ENCODE measurements at regions not wholly inside any gene's neighbourhood (a gene's known extent, or its start where the extent isn't known, plus 50 kb on each side); places are given as distances from the start of the nearest gene placed in this dataset.

GRCh38 chr4:14347526-14347925 is 654.8 kb upstream of the CPEB2 start:
- H3K4me3 ChIP-seq (ENCODE audit: low read depth in 2 of 2, low read length in 1 of 2): no peak overlapping the region
- H2AFZ ChIP-seq (ENCODE audit: low read depth): no peak overlapping the region
- no peak overlapping the region for H3K4me2 ChIP-seq
- H3K79me2 ChIP-seq (ENCODE audit: insufficient read depth): no peaks in the 10 kb centered on the region
- H3K27ac ChIP-seq (ENCODE audit: low read depth in 2 of 2, low read length in 1 of 2): no peak overlapping the region
- no peaks in the 10 kb centered on the region for H3K9me2 ChIP-seq
- DNase-seq: no peak
- H3K4me1 ChIP-seq (ENCODE audit: control insufficient read depth in 1 of 2, insufficient read depth in 2 of 2, low read depth in 1 of 2, low read length in 1 of 2): peaks cover 0 to 7% of the 10 kb centered on the region in 2 experiments; a peak in 1 of 4 replicates
- ChIA-PET CTCF (interaction anchor here (0.8 kb wide), 1 partner anchor 84 kb away, joined by 3 read pairs; no protein-coding TSS in a partner anchor), POLR2A (no interaction called here)
- no peaks in the 10 kb centered on the region for H3K36me3 ChIP-seq (replicated peaks in 1 of 2; ENCODE audit: control insufficient read depth in 1 of 2, insufficient read depth in 2 of 2, low read length in 1 of 2)
- no peaks in the 10 kb centered on the region; the same call in 1 of the 2 replicates for H3K27me3 ChIP-seq (ENCODE audit: insufficient read depth)
- no peaks in the 10 kb centered on the region for H3F3A ChIP-seq (replicated peaks; ENCODE audit: insufficient read depth)
- H3K9me3 ChIP-seq: no peaks in the 10 kb centered on the region
- TF ChIP-seq EP300 (IDR thresholded peaks at IDR 0.05; ENCODE audit: borderline replicate concordance in 1 of 2, low read depth in 1 of 2, low read length in 1 of 2) (no peak), SIN3A (IDR thresholded peaks at IDR 0.05; ENCODE audit: borderline replicate concordance, low read depth, low read length) (no peak), CHD2 (IDR thresholded peaks at IDR 0.05; ENCODE audit: low read length, partially characterized antibody) (no peak), FOXM1 (IDR thresholded peaks at IDR 0.05; ENCODE audit: low read depth) (no peak), MEF2A (IDR thresholded peaks at IDR 0.05; ENCODE audit: borderline replicate concordance, low read depth) (no peak), NFIC (IDR thresholded peaks at IDR 0.05; ENCODE audit: borderline replicate concordance) (no peak), GATA2 (CRISPR knock-in tag; IDR thresholded peaks at IDR 0.05) (no peak), FOXJ3 (CRISPR knock-in tag; IDR thresholded peaks at IDR 0.05) (no peak), ZBTB33 (IDR thresholded peaks at IDR 0.05; ENCODE audit: borderline replicate concordance, low read depth) (no peak), PBX3 (IDR thresholded peaks at IDR 0.05) (no peak), RAD21 (IDR thresholded peaks at IDR 0.05; ENCODE audit: low read length) (no peak), JUND (IDR thresholded peaks at IDR 0.05) (no peak)
- TF ChIP-seq, protein P1, sequence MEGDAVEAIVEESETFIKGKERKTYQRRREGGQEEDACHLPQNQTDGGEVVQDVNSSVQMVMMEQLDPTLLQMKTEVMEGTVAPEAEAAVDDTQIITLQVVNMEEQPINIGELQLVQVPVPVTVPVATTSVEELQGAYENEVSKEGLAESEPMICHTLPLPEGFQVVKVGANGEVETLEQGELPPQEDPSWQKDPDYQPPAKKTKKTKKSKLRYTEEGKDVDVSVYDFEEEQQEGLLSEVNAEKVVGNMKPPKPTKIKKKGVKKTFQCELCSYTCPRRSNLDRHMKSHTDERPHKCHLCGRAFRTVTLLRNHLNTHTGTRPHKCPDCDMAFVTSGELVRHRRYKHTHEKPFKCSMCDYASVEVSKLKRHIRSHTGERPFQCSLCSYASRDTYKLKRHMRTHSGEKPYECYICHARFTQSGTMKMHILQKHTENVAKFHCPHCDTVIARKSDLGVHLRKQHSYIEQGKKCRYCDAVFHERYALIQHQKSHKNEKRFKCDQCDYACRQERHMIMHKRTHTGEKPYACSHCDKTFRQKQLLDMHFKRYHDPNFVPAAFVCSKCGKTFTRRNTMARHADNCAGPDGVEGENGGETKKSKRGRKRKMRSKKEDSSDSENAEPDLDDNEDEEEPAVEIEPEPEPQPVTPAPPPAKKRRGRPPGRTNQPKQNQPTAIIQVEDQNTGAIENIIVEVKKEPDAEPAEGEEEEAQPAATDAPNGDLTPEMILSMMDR (IDR thresholded peaks at IDR 0.05): no peak
- H3K9ac ChIP-seq: no peak overlapping the region
- WGBS (ENCODE audit: low lambda C conversion rate): 56% methylated on average over 7 of the region's 7 CpGs
- no peaks in the 10 kb centered on the region for H4K20me1 ChIP-seq (ENCODE audit: insufficient read depth)

DNA sequence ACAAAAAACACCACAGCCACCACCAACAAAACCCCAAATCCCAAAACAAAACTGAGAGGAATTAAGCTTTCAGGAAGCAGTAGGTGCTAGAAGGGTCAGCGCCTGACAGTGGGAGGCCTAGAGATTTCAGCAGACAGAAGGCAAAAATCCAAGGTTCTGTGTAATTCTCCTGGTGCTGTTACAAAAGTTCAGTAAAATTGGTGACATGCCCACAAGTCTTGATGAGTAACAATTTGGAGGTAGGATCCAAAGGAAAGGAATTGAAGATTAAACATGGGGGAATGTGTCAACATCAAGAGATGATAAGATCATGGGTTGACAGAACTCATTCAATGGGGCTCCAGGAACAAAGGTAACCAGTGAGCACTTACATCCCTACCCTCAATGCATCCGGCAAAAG is 653.8 kb upstream of the CPEB2 start:
- DNase-seq: no peak
- Histone ChIP-seq H3K9me2 (no peaks in the 10 kb centered on the region), H3K9me3 (no peaks in the 10 kb centered on the region), H3K79me2 (ENCODE audit: insufficient read depth) (no peaks in the 10 kb centered on the region), H3K27me3 (ENCODE audit: insufficient read depth) (no peaks in the 10 kb centered on the region; the same call in 1 of the 2 replicates), H2AFZ (ENCODE audit: low read depth) (no peak overlapping the region), H3K4me1 (ENCODE audit: control insufficient read depth in 1 of 2, insufficient read depth in 2 of 2, low read depth in 1 of 2, low read length in 1 of 2) (peaks cover 0 to 7% of the 10 kb centered on the region in 2 experiments; a peak in 1 of 4 replicates), H3K4me3 (ENCODE audit: low read depth in 2 of 2, low read length in 1 of 2) (no peak overlapping the region), H3F3A (replicated peaks; ENCODE audit: insufficient read depth) (no peaks in the 10 kb centered on the region), H3K27ac (ENCODE audit: low read depth in 2 of 2, low read length in 1 of 2) (no peak overlapping the region), H3K4me2 (no peak overlapping the region), H4K20me1 (ENCODE audit: insufficient read depth) (no peaks in the 10 kb centered on the region), H3K9ac (no peak overlapping the region), H3K36me3 (replicated peaks in 1 of 2; ENCODE audit: control insufficient read depth in 1 of 2, insufficient read depth in 2 of 2, low read length in 1 of 2) (no peaks in the 10 kb centered on the region)
- CTCF ChIA-PET: interaction anchor here (0.8 kb wide), 1 partner anchor 83 kb away, joined by 3 read pairs; no protein-coding TSS in a partner anchor
- WGBS (ENCODE audit: low lambda C conversion rate): 72% methylated on average over 2 of the region's 2 CpGs
- POLR2A ChIA-PET: no interaction called here
- TF ChIP-seq, protein P2, sequence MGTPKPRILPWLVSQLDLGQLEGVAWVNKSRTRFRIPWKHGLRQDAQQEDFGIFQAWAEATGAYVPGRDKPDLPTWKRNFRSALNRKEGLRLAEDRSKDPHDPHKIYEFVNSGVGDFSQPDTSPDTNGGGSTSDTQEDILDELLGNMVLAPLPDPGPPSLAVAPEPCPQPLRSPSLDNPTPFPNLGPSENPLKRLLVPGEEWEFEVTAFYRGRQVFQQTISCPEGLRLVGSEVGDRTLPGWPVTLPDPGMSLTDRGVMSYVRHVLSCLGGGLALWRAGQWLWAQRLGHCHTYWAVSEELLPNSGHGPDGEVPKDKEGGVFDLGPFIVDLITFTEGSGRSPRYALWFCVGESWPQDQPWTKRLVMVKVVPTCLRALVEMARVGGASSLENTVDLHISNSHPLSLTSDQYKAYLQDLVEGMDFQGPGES (IDR thresholded peaks at IDR 0.05; ENCODE audit: low read depth, low read length): no peak
- no peak for TF ChIP-seq GABPA (IDR thresholded peaks at IDR 0.05; ENCODE audit: low read depth)
- TF ChIP-seq FOXM1 (IDR thresholded peaks at IDR 0.05; ENCODE audit: low read depth): no peak
- TF ChIP-seq USF2 (IDR thresholded peaks at IDR 0.05; ENCODE audit: borderline replicate concordance, low read depth, low read length): no peak
- no peak for TF ChIP-seq RAD21 (IDR thresholded peaks at IDR 0.05; ENCODE audit: low read length)
- TF ChIP-seq, protein P3, sequence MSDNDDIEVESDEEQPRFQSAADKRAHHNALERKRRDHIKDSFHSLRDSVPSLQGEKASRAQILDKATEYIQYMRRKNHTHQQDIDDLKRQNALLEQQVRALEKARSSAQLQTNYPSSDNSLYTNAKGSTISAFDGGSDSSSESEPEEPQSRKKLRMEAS (IDR thresholded peaks at IDR 0.05; ENCODE audit: low read depth): no peak
- TF ChIP-seq, protein P4, sequence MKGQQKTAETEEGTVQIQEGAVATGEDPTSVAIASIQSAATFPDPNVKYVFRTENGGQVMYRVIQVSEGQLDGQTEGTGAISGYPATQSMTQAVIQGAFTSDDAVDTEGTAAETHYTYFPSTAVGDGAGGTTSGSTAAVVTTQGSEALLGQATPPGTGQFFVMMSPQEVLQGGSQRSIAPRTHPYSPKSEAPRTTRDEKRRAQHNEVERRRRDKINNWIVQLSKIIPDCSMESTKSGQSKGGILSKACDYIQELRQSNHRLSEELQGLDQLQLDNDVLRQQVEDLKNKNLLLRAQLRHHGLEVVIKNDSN (IDR thresholded peaks at IDR 0.05; ENCODE audit: borderline replicate concordance, low read depth): no peak
- TF ChIP-seq NFIC (IDR thresholded peaks at IDR 0.05; ENCODE audit: borderline replicate concordance): no peak
- no peak for TF ChIP-seq JUND (IDR thresholded peaks at IDR 0.05)

All from SK-N-SH (cell line).